SK-N-SH (cell line): ENCODE measurements at regions not wholly inside any gene's neighbourhood (a gene's known extent, or its start where the extent isn't known, plus 50 kb on each side); places are given as distances from the start of the nearest gene placed in this dataset.
A peak's percentile ranks its signal among the peaks of the same experiment; 100 is the strongest.

Experiments
- CTCF ChIA-PET: fragments of 300-600, 350-600 bp; formaldehyde crosslinking; extraction: SDS; loops from one replicate; lab custom pipeline; 2021; lab: Yijun Ruan, JAX
- POLR2A ChIA-PET: fragments of 350-600 bp; sonication (Branson Sonifier 250); formaldehyde crosslinking; extraction: SDS; loops from one replicate; lab custom pipeline; 2020; ENCODE audit warnings: antibody characterized with exemption, inconsistent platforms; lab: Yijun Ruan, JAX
- DNase-seq: peaks from one replicate; pipeline ENCODE4 v3.0.0; 2012
- H2AFZ ChIP-seq: fragments of 200-600 bp; sonication (generic); 2 replicates; pipeline ENCODE4 v1.8.1; 2016; ENCODE audit warnings: antibody characterized with exemption, mild to moderate bottlenecking, low read depth
- H3F3A ChIP-seq: fragments of 200-600 bp; sonication (generic); replicated peaks from 2 replicates; pipeline ENCODE3; 2016; ENCODE audit warnings: antibody characterized with exemption, mild to moderate bottlenecking; ENCODE audit not compliant: insufficient read depth
- H3K27ac ChIP-seq, 2 experiments: fragments of 200-500 bp in 1 of 2; fragments of 200-600 bp in 1 of 2; sonication (Bioruptor generic) in 1 of 2; sonication (generic), shearing (Covaris generic) in 1 of 2; 2 replicates each; pipeline versions ENCODE4 v1.5.1 to v1.6.1; 2014 to 2016; ENCODE audit warnings: low read depth in 2 of 2, inconsistent platforms in 1 of 2, low read length in 1 of 2, mild to moderate bottlenecking in 1 of 2, mixed read lengths in 1 of 2
- H3K27me3 ChIP-seq: fragments of 200-600 bp; sonication (generic), shearing (Covaris generic); 2 replicates; pipeline ENCODE4 v1.6.1; 2016; ENCODE audit warnings: mixed run types; ENCODE audit not compliant: insufficient read depth
- H3K36me3 ChIP-seq, 2 experiments: fragments of 200-500 bp in 1 of 2; fragments of 200-600 bp in 1 of 2; sonication (Bioruptor generic) in 1 of 2; sonication (generic) in 1 of 2; replicated peaks in 1 of 2; 2 replicates each; pipeline versions ENCODE3 to v1.5.1; 2014 to 2016; ENCODE audit warnings: low read length in 1 of 2, mild to moderate bottlenecking in 1 of 2; ENCODE audit not compliant: insufficient read depth in 2 of 2, control insufficient read depth in 1 of 2
- H3K4me1 ChIP-seq, 2 experiments: fragments of 200-500 bp in 1 of 2; fragments of 200-600 bp in 1 of 2; sonication (Bioruptor generic) in 1 of 2; sonication (generic), shearing (Covaris generic) in 1 of 2; 2 replicates each; pipeline versions ENCODE4 v1.5.1 to v1.6.1; 2014 to 2016; ENCODE audit warnings: low read depth in 1 of 2, low read length in 1 of 2, mixed run types in 1 of 2; ENCODE audit not compliant: insufficient read depth in 2 of 2, control insufficient read depth in 1 of 2
- H3K4me2 ChIP-seq: fragments of 200-600 bp; sonication (generic), shearing (Covaris generic); 2 replicates; pipeline ENCODE4 v1.6.1; 2017; ENCODE audit warnings: mixed run types
- H3K4me3 ChIP-seq, 2 experiments: fragments of 200-500 bp in 1 of 2; fragments of 200-600 bp in 1 of 2; sonication (Bioruptor generic) in 1 of 2; sonication (generic), shearing (Covaris generic) in 1 of 2; 2 replicates each; pipeline versions ENCODE4 v1.5.1 to v1.8.1; 2014 to 2016; ENCODE audit warnings: low read depth in 2 of 2, inconsistent platforms in 1 of 2, low read length in 1 of 2, mild to moderate bottlenecking in 1 of 2, mixed read lengths in 1 of 2, moderate library complexity in 1 of 2
- H3K79me2 ChIP-seq: fragments of 200-600 bp; sonication (generic); 2 replicates; pipeline ENCODE4 v1.8.1; 2017; ENCODE audit warnings: mild to moderate bottlenecking; ENCODE audit not compliant: insufficient read depth
- H3K9ac ChIP-seq: fragments of 200-600 bp; sonication (generic); 2 replicates; pipeline ENCODE4 v1.6.1; 2017; ENCODE audit warnings: mixed run types
- H3K9me2 ChIP-seq: fragments of 200-600 bp; sonication (generic); 2 replicates; pipeline ENCODE4 v1.6.1; 2017; ENCODE audit warnings: mixed run types
- H3K9me3 ChIP-seq: fragments of 200-600 bp; sonication (generic); 2 replicates; pipeline ENCODE4 v1.6.1; 2017; ENCODE audit warnings: mixed run types, mild to moderate bottlenecking, moderate library complexity
- H4K20me1 ChIP-seq: fragments of 200-600 bp; sonication (generic); 2 replicates; pipeline ENCODE4 v1.6.1; 2017; ENCODE audit warnings: mild to moderate bottlenecking, mixed run types; ENCODE audit not compliant: insufficient read depth
- FOSL2 ChIP-seq: IDR thresholded peaks from 2 replicates; pipeline ENCODE4 v1.4.0; 2012; ENCODE audit warnings: low read depth, mild to moderate bottlenecking, moderate library complexity, borderline replicate concordance
- FOXM1 ChIP-seq: IDR thresholded peaks from 2 replicates; pipeline ENCODE4 v1.4.0; 2012; ENCODE audit warnings: low read depth, mild to moderate bottlenecking
- JUND ChIP-seq: IDR thresholded peaks from 2 replicates; pipeline ENCODE4 v1.4.0; 2012
- MEF2A ChIP-seq: IDR thresholded peaks from 2 replicates; pipeline ENCODE4 v1.4.0; 2012; ENCODE audit warnings: low read depth, borderline replicate concordance
- SIN3A ChIP-seq: IDR thresholded peaks from 2 replicates; pipeline ENCODE4 v1.6.1; 2012; ENCODE audit warnings: low read depth, mild to moderate bottlenecking, low read length, moderate library complexity, borderline replicate concordance
- TCF12 ChIP-seq: IDR thresholded peaks from 2 replicates; pipeline ENCODE4 v1.4.0; 2012
- USF1 ChIP-seq: IDR thresholded peaks from 2 replicates; pipeline ENCODE4 v1.4.0; 2012; ENCODE audit warnings: low read depth, borderline replicate concordance
- YY1 ChIP-seq: IDR thresholded peaks from 2 replicates; pipeline ENCODE4 v1.4.0; 2012; ENCODE audit warnings: low read depth, mild to moderate bottlenecking
- WGBS: methylation state at CpG from one replicate; pipeline ENCODE4 v1.1.6; 2017; ENCODE audit warnings: low lambda C conversion rate; 5-methylcytosine and 5-hydroxymethylcytosine counted together
- TF ChIP-seq, protein P1 (sequence below): fragments of 150-350 bp; IDR thresholded peaks from 2 replicates; pipeline ENCODE4 v1.6.1; 2017; ENCODE audit warnings: antibody characterized with exemption, low read length, low read depth, borderline replicate concordance
- TF ChIP-seq, protein P2 (sequence below): IDR thresholded peaks from 2 replicates; pipeline ENCODE4 v1.6.1; 2012; ENCODE audit warnings: mild to moderate bottlenecking, low read depth, low read length, moderate library complexity

- 64% methylated on average over 4 of the region's 4 CpGs for WGBS
- Histone ChIP-seq H3K9me3 (no peaks in the 10 kb centered on the region), H4K20me1 (no peaks in the 10 kb centered on the region), H3K4me3 (no peak overlapping the region), H3F3A (no peaks in the 10 kb centered on the region), H2AFZ (peak overlapping the region; percentile 54; the same call in 1 of the 2 replicates), H3K27me3 (no peaks in the 10 kb centered on the region), H3K4me1 (peaks cover 7 to 8% of the 10 kb centered on the region in 2 experiments; a peak in 2 of 4 replicates), H3K4me2 (peak overlapping the region; percentile 18; the same call in 1 of the 2 replicates), H3K36me3 (no peaks in the 10 kb centered on the region), H3K9ac (no peak overlapping the region), H3K9me2 (no peaks in the 10 kb centered on the region), H3K27ac (peak overlapping the region in 1 of 2 experiments; percentile 30; a peak in 1 of 4 replicates), H3K79me2 (no peaks in the 10 kb centered on the region)
- no peak for DNase-seq
- ChIA-PET CTCF (interaction anchor here (1.0 to 1.2 kb wide), 2 partner anchors 12 to 20 kb away, joined by 3 read pairs; no protein-coding TSS in a partner anchor), POLR2A (no interaction called here)
- TF ChIP-seq JUND = no peak
- no peak for TF ChIP-seq USF1
- no peak for TF ChIP-seq FOXM1
- TF ChIP-seq YY1 = no peak
These were observed 460.6 kb downstream of the FOXO1 start for GRCh38 chr13:40205771-40206240.

DNA sequence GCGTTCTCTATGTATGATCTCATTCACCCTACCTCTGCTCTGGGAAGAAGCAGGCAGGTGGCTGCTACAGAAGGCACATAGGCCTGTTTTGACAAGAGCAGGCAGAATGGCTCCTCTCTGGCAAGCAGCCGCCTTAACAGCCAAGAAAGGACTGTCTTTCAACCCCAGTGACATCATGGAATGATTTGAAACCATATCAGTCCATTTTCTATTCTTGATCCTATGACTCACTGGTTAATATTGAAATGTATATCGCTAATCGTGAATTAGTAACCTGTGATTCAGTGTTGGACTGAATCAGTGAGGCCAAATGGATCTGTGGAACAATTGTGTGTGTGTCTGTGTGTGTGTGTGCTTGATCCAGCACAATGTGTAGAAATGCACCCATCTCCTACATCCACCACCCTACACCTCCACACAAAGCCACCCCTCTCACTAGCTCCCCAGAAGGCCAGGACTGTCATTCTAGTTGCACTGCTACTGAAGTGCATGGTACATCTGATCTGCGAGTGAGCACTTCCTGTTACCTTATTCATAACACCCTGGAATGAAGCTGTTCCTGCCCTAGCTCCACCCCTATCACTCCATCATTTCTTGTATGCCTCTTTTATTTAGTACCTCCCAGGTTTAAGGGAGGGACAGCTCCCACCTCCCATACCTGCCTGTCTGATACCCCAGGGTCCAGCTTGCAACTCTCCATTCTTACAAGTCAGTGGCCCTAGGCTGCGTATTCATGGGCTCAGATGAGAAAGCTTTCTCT lies 460.0 kb downstream of the FOXO1 start:
- POLR2A ChIA-PET = no interaction called here

More for the DNA sequence above, 460.0 kb downstream of the FOXO1 start:
- no peak for DNase-seq
- Histone ChIP-seq H3K36me3 (no peaks in the 10 kb centered on the region), H3K4me3 (no peak overlapping the region), H3K4me1 (peaks cover 7 to 8% of the 10 kb centered on the region in 2 experiments; a peak in 2 of 4 replicates), H3K4me2 (peak overlapping the region; percentile 18; the same call in 1 of the 2 replicates), H3F3A (no peaks in the 10 kb centered on the region), H3K9ac (no peak overlapping the region), H3K79me2 (no peaks in the 10 kb centered on the region), H2AFZ (peak overlapping the region; percentile 54; the same call in 1 of the 2 replicates), H3K27me3 (no peaks in the 10 kb centered on the region), H3K27ac (peak overlapping the region in 1 of 2 experiments; percentile 30; a peak in 1 of 4 replicates), H3K9me3 (no peaks in the 10 kb centered on the region), H4K20me1 (no peaks in the 10 kb centered on the region), H3K9me2 (no peaks in the 10 kb centered on the region)
- CTCF ChIA-PET = interaction anchor here (1.0 to 1.2 kb wide), 2 partner anchors 11 to 21 kb away, joined by 3 read pairs; no protein-coding TSS in a partner anchor
- 32% methylated on average over 6 of the region's 6 CpGs for WGBS
- peak; percentile 33; the same call in 1 of the 2 replicates for TF ChIP-seq TCF12
- TF ChIP-seq MEF2A = peak; percentile 84
- TF ChIP-seq JUND = peak; percentile 57; the same call in 1 of the 2 replicates
- TF ChIP-seq, protein P1, sequence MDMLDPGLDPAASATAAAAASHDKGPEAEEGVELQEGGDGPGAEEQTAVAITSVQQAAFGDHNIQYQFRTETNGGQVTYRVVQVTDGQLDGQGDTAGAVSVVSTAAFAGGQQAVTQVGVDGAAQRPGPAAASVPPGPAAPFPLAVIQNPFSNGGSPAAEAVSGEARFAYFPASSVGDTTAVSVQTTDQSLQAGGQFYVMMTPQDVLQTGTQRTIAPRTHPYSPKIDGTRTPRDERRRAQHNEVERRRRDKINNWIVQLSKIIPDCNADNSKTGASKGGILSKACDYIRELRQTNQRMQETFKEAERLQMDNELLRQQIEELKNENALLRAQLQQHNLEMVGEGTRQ = no peak
- TF ChIP-seq, protein P2, sequence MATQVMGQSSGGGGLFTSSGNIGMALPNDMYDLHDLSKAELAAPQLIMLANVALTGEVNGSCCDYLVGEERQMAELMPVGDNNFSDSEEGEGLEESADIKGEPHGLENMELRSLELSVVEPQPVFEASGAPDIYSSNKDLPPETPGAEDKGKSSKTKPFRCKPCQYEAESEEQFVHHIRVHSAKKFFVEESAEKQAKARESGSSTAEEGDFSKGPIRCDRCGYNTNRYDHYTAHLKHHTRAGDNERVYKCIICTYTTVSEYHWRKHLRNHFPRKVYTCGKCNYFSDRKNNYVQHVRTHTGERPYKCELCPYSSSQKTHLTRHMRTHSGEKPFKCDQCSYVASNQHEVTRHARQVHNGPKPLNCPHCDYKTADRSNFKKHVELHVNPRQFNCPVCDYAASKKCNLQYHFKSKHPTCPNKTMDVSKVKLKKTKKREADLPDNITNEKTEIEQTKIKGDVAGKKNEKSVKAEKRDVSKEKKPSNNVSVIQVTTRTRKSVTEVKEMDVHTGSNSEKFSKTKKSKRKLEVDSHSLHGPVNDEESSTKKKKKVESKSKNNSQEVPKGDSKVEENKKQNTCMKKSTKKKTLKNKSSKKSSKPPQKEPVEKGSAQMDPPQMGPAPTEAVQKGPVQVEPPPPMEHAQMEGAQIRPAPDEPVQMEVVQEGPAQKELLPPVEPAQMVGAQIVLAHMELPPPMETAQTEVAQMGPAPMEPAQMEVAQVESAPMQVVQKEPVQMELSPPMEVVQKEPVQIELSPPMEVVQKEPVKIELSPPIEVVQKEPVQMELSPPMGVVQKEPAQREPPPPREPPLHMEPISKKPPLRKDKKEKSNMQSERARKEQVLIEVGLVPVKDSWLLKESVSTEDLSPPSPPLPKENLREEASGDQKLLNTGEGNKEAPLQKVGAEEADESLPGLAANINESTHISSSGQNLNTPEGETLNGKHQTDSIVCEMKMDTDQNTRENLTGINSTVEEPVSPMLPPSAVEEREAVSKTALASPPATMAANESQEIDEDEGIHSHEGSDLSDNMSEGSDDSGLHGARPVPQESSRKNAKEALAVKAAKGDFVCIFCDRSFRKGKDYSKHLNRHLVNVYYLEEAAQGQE = no peak
- no peak for TF ChIP-seq SIN3A
- peak; percentile 83; the same call in 1 of the 2 replicates for TF ChIP-seq FOSL2
